Heart left ventricle (tissue), 16 donors: ENCODE measurements at regions not wholly inside any gene's neighbourhood (a gene's known extent, or its start where the extent isn't known, plus 50 kb on each side); places are given as distances from the start of the nearest gene placed in this dataset.

ENCODE experiments used
- ATAC-seq, 4 donors: fragments of 200-7000 bp; cut with Tn5 transposase; one replicate each; pipeline ENCODE4 v1.9.1; 2020 to 2022; ENCODE audit warnings: moderate library complexity in 4 of 4, mild to moderate bottlenecking in 3 of 4, moderate number of reproducible peaks in 1 of 4
- DNase-seq, 5 donors: peaks; one replicate each; pipeline ENCODE4 v3.0.0-alpha.2; 2020
- H3K27ac ChIP-seq, 12 donors: fragments of 200-600 bp; sonication (generic) in 4 of 12; one replicate each; pipeline versions ENCODE4 v1.5.0 to v1.8.0; 2016 to 2022; ENCODE audit warnings: mild to moderate bottlenecking in 2 of 12
- H3K27me3 ChIP-seq, 9 donors: fragments of 200-600 bp; sonication (generic) in 2 of 9; one replicate each; pipeline versions ENCODE4 v1.5.1 to v1.8.0; 2016 to 2022; ENCODE audit warnings: mild to moderate bottlenecking in 3 of 9
- H3K36me3 ChIP-seq, 9 donors: fragments of 200-600 bp; sonication (generic) in 2 of 9; one replicate each; pipeline versions ENCODE4 v1.5.0 to v1.8.0; 2018 to 2022; ENCODE audit warnings: mild to moderate bottlenecking in 2 of 9
- H3K4me1 ChIP-seq, 12 donors: fragments of 200-600 bp; sonication (generic) in 4 of 12; one replicate each; pipeline versions ENCODE4 v1.5.0 to v1.8.0; 2016 to 2022; ENCODE audit warnings: mild to moderate bottlenecking in 3 of 12
- H3K4me3 ChIP-seq, 12 donors: fragments of 200-600 bp; sonication (generic) in 4 of 12; one replicate each; pipeline versions ENCODE4 v1.5.0 to v1.8.0; 2017 to 2022; ENCODE audit warnings: mild to moderate bottlenecking in 9 of 12, moderate library complexity in 4 of 12
- H3K9me3 ChIP-seq, 12 donors: fragments of 200-600 bp; sonication (generic) in 4 of 12; one replicate each; pipeline versions ENCODE4 v1.5.0 to v1.8.0; 2016 to 2022; ENCODE audit warnings: mild to moderate bottlenecking in 1 of 12
- CTCF ChIP-seq, 12 donors: fragments of 200-600 bp; sonication (generic) in 4 of 12; IDR thresholded peaks; one replicate each; pipeline versions ENCODE4 v1.5.0 to v1.8.0; 2018 to 2022; ENCODE audit warnings: antibody characterized with exemption in 12 of 12, mild to moderate bottlenecking in 5 of 12
- POLR2A ChIP-seq, 2 donors: fragments of 450-650 bp; IDR thresholded peaks; one replicate each; pipeline ENCODE4 v1.6.1; 2017; ENCODE audit warnings: antibody characterized with exemption in 2 of 2, mild to moderate bottlenecking in 2 of 2, moderate library complexity in 2 of 2
- WGBS, 4 donors: extraction: QIAGEN DNeasy Blood & Tissue Kit in 2 of 4; methylation state at CpG; one replicate each; pipeline versions ENCODE4 v1.1.5 to v1.1.7; 2013 to 2018; 5-methylcytosine and 5-hydroxymethylcytosine counted together
- intact Hi-C, 10 donors: fragments of 100-400 bp; cut with DNase I; formaldehyde crosslinking; loops; one replicate each; pipeline versions ENCODE4 v1.11.1 to v1.14.2; 2022
- donor health status: ischemic (EF 13 %, LVEDD 7.1; RV severe dilation, severe dysfunction).
- donor health status: healthy with polysubstance abuse.
- donor health status: DM: no; HTN: yes; CAD: no.
- donor health status: DM: no; HTN: no; CAD: no.
- donor health status: ischemic (EF 25% LVEDD 6.9; RV normal size, moderate dysfunction).
- donor health status: ischemic (EF 25% LVEDD 5.7; RV mildly dilated, moderate dysfunction).
- donor health status: healthy.
- donor health status: DM: yes; HTN: yes; CAD: no.
- donor health status: ischemic (EF 35%, LVEDD 5.7; RV mildly dilated, moderate dysfunction).
- donor health status: nonischemic (EF 11% LVEDD 7.7; RV severe dilation, severe dysfunction).
- donor health status: DM: yes; HTN: yes; CAD: no.
- donor health status: PGD.
- donor health status: ischemic (EF 29% LVEDD 5.4; RV normal size, mild dysfunction).
- donor health status: nonischemic (EF 23%, LVEDD 6.1; RV moderate dilation, normal function).

GRCh38 chr10:64555666-64556065 is 1034.5 kb downstream of the REEP3 start:
- no peaks in the 10 kb centered on the region for H3K4me1 ChIP-seq
- H3K27me3 ChIP-seq: no peaks in the 10 kb centered on the region
- intact Hi-C loops: no loop called here
- ATAC-seq (no peak), DNase-seq (no peak)
- no peak overlapping the region for H3K4me3 ChIP-seq
- no peaks in the 10 kb centered on the region for H3K36me3 ChIP-seq
- TF ChIP-seq POLR2A (IDR thresholded peaks at IDR 0.05) (no peak), CTCF (IDR thresholded peaks at IDR 0.05) (no peak)
- H3K27ac ChIP-seq: no peak overlapping the region
- H3K9me3 ChIP-seq: no peaks in the 10 kb centered on the region
- 68 to 77% (median 71%) methylated on average over 5 of the region's 5 CpGs for WGBS, 4 donors

GRCh38 chr10:64558094-64558835 is 1037.1 kb downstream of the REEP3 start:
- H3K4me1 ChIP-seq: no peaks in the 10 kb centered on the region
- H3K27ac ChIP-seq: no peak overlapping the region
- intact Hi-C loops: no loop called here
- no peak for TF ChIP-seq POLR2A (IDR thresholded peaks at IDR 0.05)
- TF ChIP-seq CTCF (IDR thresholded peaks at IDR 0.05): no peak
- no peak overlapping the region for H3K4me3 ChIP-seq
- WGBS, 4 donors: 69 to 76% (median 72%) methylated on average over 5 of the region's 5 CpGs
- H3K27me3 ChIP-seq: no peaks in the 10 kb centered on the region
- DNase-seq (no peak), ATAC-seq (no peak)
- H3K9me3 ChIP-seq: no peaks in the 10 kb centered on the region
- no peaks in the 10 kb centered on the region for H3K36me3 ChIP-seq

- no peak overlapping the region for H3K27ac ChIP-seq
- H3K4me3 ChIP-seq: no peak overlapping the region
- no peaks in the 10 kb centered on the region for H3K27me3 ChIP-seq
- ATAC-seq (no peak), DNase-seq (no peak)
- WGBS, 4 donors: 90 to 93% (median 91%) methylated on average over 1 of the region's 1 CpG
- H3K36me3 ChIP-seq: no peaks in the 10 kb centered on the region
- intact Hi-C loops: no loop called here
- H3K9me3 ChIP-seq: peaks cover 0 to 12% (median 0%) of the 10 kb centered on the region in 12 donors
- H3K4me1 ChIP-seq: no peaks in the 10 kb centered on the region
- TF ChIP-seq CTCF (IDR thresholded peaks at IDR 0.05): no peak
- TF ChIP-seq POLR2A (IDR thresholded peaks at IDR 0.05): no peak
Observed at GRCh38 chr10:64571056-64571455, 1049.9 kb downstream of the REEP3 start.

- Histone ChIP-seq H3K9me3 (peaks cover 0 to 5% (median 0%) of the 10 kb centered on the region in 12 donors), H3K27ac (no peak overlapping the region), H3K36me3 (no peaks in the 10 kb centered on the region), H3K4me3 (no peak overlapping the region), H3K27me3 (no peaks in the 10 kb centered on the region), H3K4me1 (no peaks in the 10 kb centered on the region)
- intact Hi-C loops: no loop called here
- WGBS, 4 donors: 51 to 77% (median 62%) methylated on average over 1 of the region's 1 CpG
- TF ChIP-seq CTCF (IDR thresholded peaks at IDR 0.05) (no peak), POLR2A (IDR thresholded peaks at IDR 0.05) (no peak)
- ATAC-seq (no peak), DNase-seq (no peak)
Observed at GRCh38 chr10:64573623-64574325, 1052.6 kb downstream of the REEP3 start.
